Astrocyte (in vitro differentiated cells and primary cell): ENCODE measurements at regions not wholly inside any gene's neighbourhood (a gene's known extent, or its start where the extent isn't known, plus 50 kb on each side); places are given as distances from the start of the nearest gene placed in this dataset.

Experiments used
- CTCF ChIP-seq: IDR thresholded peaks from 2 replicates; pipeline ENCODE4 v1.5.1; 2011; ENCODE audit warnings: low read depth, mild to moderate bottlenecking, inconsistent platforms, low read length, moderate library complexity; ENCODE audit not compliant: insufficient read depth
- EZH2 ChIP-seq: IDR thresholded peaks from 2 replicates; pipeline ENCODE4 v1.6.1; 2012; ENCODE audit warnings: mild to moderate bottlenecking, low read length, inconsistent platforms; ENCODE audit not compliant: insufficient read depth

- TF ChIP-seq CTCF (no peak), EZH2 (no peak)
These were observed 67.9 kb upstream of the PDE3A start for GRCh38 chr12:20300457-20300856.
